ENCODE measurements at regions not wholly inside any gene's neighbourhood (a gene's known extent, or its start where the extent isn't known, plus 50 kb on each side); places are given as distances from the start of the nearest gene placed in this dataset.

DNA sequence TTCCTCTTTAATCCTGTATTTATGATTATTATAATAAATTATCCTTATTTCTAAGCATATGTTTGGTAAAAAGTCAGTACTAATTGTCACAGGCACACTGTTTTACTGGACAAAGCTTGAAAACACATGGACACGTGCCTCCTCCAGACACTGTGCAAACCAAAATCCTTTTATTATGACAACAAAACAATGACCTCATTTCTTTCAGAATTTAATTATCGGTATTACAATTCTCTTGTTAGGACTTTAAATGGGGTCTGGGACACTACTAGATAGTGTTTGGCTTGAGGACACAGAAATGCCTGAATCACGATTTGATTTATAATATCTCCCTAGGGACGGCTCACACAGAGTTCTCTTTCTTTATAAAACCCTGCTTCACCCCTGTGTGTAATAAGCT is 107.3 kb upstream of the IGSF10 start:
- Histone ChIP-seq H3K9me3 (ENCODE audit: control insufficient read depth, low read length) (no peaks in the 10 kb centered on the region), H3K9ac (ENCODE audit: extremely low read depth, low read length, poor library complexity, severe bottlenecking) (no peak overlapping the region), H3K36me3 (ENCODE audit: control insufficient read depth, insufficient read depth, low read length) (no peaks in the 10 kb centered on the region), H3K4me3 (ENCODE audit: low read length) (no peak overlapping the region), H3K27me3 (ENCODE audit: control insufficient read depth, insufficient read depth, low read length, poor library complexity, severe bottlenecking) (no peaks in the 10 kb centered on the region), H3K27ac (ENCODE audit: low read depth, low read length) (no peak overlapping the region), H3K4me1 (ENCODE audit: control insufficient read depth, insufficient read depth, low read length) (peaks cover 13% of the 10 kb centered on the region)
- TF ChIP-seq, protein P1, sequence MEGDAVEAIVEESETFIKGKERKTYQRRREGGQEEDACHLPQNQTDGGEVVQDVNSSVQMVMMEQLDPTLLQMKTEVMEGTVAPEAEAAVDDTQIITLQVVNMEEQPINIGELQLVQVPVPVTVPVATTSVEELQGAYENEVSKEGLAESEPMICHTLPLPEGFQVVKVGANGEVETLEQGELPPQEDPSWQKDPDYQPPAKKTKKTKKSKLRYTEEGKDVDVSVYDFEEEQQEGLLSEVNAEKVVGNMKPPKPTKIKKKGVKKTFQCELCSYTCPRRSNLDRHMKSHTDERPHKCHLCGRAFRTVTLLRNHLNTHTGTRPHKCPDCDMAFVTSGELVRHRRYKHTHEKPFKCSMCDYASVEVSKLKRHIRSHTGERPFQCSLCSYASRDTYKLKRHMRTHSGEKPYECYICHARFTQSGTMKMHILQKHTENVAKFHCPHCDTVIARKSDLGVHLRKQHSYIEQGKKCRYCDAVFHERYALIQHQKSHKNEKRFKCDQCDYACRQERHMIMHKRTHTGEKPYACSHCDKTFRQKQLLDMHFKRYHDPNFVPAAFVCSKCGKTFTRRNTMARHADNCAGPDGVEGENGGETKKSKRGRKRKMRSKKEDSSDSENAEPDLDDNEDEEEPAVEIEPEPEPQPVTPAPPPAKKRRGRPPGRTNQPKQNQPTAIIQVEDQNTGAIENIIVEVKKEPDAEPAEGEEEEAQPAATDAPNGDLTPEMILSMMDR (conservative IDR thresholded peaks at IDR 0.05), result no peak
- no peak for DNase-seq
- Mint-ChIP-seq H3K9me3 (peaks cover 13% of the 10 kb centered on the region), H3K4me3 (no peak overlapping the region), H3K4me1 (peaks cover 33% of the 10 kb centered on the region), H3K27ac (no peak overlapping the region), H3K36me3 (ENCODE audit: low read depth) (no peaks in the 10 kb centered on the region), H3K27me3 (ENCODE audit: insufficient read depth) (no peaks in the 10 kb centered on the region)
- WGBS, 2 experiments (ENCODE audit: insufficient coverage in 1 of 2, insufficient read length in 1 of 2), result 85 to 90% methylated on average over 3 to 4 of the region's 4 CpGs

- H3K9me3 Mint-ChIP-seq, result peaks cover 13% of the 10 kb centered on the region
- Histone ChIP-seq H3K4me3 (ENCODE audit: low read length) (no peak overlapping the region), H3K36me3 (ENCODE audit: control insufficient read depth, insufficient read depth, low read length) (no peaks in the 10 kb centered on the region), H3K27ac (ENCODE audit: low read depth, low read length) (peak overlapping the region; percentile 7), H3K9ac (ENCODE audit: extremely low read depth, low read length, poor library complexity, severe bottlenecking) (no peak overlapping the region), H3K27me3 (ENCODE audit: control insufficient read depth, insufficient read depth, low read length, poor library complexity, severe bottlenecking) (no peaks in the 10 kb centered on the region), H3K9me3 (ENCODE audit: control insufficient read depth, low read length) (no peaks in the 10 kb centered on the region), H3K4me1 (ENCODE audit: control insufficient read depth, insufficient read depth, low read length) (peaks cover 15% of the 10 kb centered on the region)
- H3K36me3 Mint-ChIP-seq (ENCODE audit: low read depth), result no peaks in the 10 kb centered on the region
- peaks cover 34% of the 10 kb centered on the region for H3K4me1 Mint-ChIP-seq
- peak; percentile 68 for DNase-seq
- no peak overlapping the region for H3K4me3 Mint-ChIP-seq
- 38 to 40% methylated on average over 1 to 2 of the region's 2 CpGs for whole genome bisulfite sequencing, 2 experiments (ENCODE audit: insufficient coverage in 1 of 2, insufficient read length in 1 of 2)
- TF ChIP-seq, protein P1 (conservative IDR thresholded peaks at IDR 0.05), result no peak
- peak overlapping the region; percentile 89 for H3K27ac Mint-ChIP-seq
- H3K27me3 Mint-ChIP-seq (ENCODE audit: insufficient read depth), result no peaks in the 10 kb centered on the region
Observed at GRCh38 chr3:151567477-151567876, 106.6 kb upstream of the IGSF10 start.

GRCh38 chr3:151564261-151564660 is 103.4 kb upstream of the IGSF10 start:
- H3K36me3 ChIP-seq (ENCODE audit: control insufficient read depth, insufficient read depth, low read length), result no peaks in the 10 kb centered on the region
- peaks cover 18% of the 10 kb centered on the region for H3K4me1 ChIP-seq (ENCODE audit: control insufficient read depth, insufficient read depth, low read length)
- no peaks in the 10 kb centered on the region for H3K9me3 ChIP-seq (ENCODE audit: control insufficient read depth, low read length)

More at GRCh38 chr3:151564261-151564660, 103.4 kb upstream of the IGSF10 start:
- Mint-ChIP-seq H3K36me3 (ENCODE audit: low read depth) (no peaks in the 10 kb centered on the region), H3K4me1 (peaks cover 58% of the 10 kb centered on the region), H3K27me3 (ENCODE audit: insufficient read depth) (no peaks in the 10 kb centered on the region), H3K9me3 (no peaks in the 10 kb centered on the region), H3K4me3 (no peak overlapping the region), H3K27ac (no peak overlapping the region)
- Histone ChIP-seq H3K27me3 (ENCODE audit: control insufficient read depth, insufficient read depth, low read length, poor library complexity, severe bottlenecking) (no peaks in the 10 kb centered on the region), H3K27ac (ENCODE audit: low read depth, low read length) (no peak overlapping the region), H3K9ac (ENCODE audit: extremely low read depth, low read length, poor library complexity, severe bottlenecking) (no peak overlapping the region), H3K4me3 (ENCODE audit: low read length) (no peak overlapping the region)
- WGBS, 2 experiments (ENCODE audit: insufficient coverage in 1 of 2, insufficient read length in 1 of 2), result 86 to 95% methylated on average over 1 to 2 of the region's 2 CpGs
- DNase-seq, result no peak
- TF ChIP-seq, protein P1 (conservative IDR thresholded peaks at IDR 0.05), result no peak
